ENCODE measurements at regions not wholly inside any gene's neighbourhood (a gene's known extent, or its start where the extent isn't known, plus 50 kb on each side); places are given as distances from the start of the nearest gene placed in this dataset.
"Not testable (repeated sequence)": the region's sequence is repeated elsewhere in the genome, so short reads cannot be mapped to it uniquely, and the experiment has no call there.

DNA sequence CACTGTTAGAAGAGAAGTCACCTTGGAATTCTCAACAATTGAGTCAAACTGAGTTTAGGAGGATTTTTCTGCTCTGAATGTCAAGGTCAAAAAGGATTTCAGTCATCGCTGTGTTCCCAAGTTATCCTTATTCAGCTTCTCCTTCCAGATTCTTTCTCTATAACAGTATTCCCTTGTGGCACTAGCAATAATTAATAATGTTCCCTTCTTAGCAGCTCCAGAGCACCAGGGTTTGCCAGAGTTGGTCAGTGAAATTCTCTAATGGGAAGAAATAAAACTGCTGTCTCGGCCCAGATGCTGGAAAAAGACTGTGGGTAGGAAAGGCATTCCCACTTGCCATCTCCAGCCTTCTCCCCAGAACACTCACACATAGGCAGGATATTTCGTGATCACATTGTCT is 836.0 kb upstream of the PIK3C3 start:
- DNase-seq, result no peak

DNA sequence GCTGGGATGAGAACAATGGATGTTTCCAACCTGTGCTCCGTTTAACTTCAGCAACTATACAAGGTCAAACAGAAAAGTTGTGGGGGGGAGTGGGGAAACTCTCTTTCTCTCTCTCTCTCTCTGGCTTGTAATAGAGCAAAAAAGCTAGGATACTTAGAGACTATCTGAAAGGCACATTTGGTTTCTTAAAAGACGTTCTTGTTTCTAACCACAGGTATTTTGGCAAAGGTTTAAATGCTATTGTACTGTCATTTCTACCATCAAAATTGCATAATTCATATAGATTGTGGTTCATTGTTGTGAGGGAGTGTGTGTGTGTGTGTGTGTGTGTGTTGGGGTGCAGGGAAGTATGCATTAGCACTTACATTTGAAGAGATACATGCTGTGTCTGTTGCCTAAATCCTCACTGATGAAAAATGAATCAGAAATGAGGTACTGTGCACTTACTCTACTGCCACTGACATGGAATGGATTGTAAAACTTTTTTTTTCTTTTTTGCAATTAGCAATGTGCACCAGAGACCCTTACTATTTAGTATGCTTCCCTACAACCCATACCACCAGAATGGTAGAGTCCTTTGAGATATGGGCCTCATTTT is 841.0 kb upstream of the PIK3C3 start:
- DNase-seq, result no peak

- no peak for DNase-seq
Measured at GRCh38 chr18:41099451-41099850, 855.6 kb upstream of the PIK3C3 start.

GRCh38 chr18:41096504-41096903 is 858.5 kb upstream of the PIK3C3 start:
- DNase-seq, result no peak

DNA sequence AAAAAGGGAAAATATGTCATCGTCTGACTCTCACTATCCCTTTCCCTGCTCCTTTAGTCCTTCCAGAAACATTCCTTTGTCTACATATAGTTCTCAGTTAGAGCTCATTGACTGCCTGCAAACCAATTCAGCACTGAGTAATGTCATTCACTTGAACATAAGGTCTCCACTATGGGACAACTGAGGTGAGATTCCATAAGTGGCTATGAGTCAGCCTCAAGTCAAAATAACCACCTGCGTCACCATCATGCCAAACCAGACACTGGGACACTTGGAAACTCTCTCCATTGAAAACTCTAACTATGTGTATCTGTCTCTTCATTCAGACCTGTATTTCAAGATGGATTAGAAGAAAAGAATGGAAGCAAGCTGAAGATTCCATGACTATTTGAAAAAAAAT is 878.0 kb upstream of the PIK3C3 start:
- no peak for DNase-seq

DNA sequence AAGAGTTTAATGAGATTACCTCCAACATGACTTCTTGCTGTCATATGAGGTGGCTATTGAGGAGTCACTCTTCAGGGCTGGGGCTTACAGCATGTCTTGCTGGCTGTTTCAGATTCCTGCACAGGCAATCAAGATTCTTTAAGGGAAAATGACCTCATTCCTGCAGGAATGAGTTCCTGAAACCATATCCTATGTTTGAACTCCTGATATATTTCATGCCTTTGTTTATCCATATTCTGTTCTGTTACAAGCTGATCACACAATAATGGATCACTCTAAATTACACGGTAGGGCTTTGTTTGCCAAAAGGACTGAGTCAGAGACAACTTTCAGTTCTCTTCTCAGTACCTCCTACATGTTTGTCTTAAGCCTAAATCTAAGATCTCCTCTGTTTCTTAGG is 879.8 kb upstream of the PIK3C3 start:
- DNase-seq, result no peak

DNA sequence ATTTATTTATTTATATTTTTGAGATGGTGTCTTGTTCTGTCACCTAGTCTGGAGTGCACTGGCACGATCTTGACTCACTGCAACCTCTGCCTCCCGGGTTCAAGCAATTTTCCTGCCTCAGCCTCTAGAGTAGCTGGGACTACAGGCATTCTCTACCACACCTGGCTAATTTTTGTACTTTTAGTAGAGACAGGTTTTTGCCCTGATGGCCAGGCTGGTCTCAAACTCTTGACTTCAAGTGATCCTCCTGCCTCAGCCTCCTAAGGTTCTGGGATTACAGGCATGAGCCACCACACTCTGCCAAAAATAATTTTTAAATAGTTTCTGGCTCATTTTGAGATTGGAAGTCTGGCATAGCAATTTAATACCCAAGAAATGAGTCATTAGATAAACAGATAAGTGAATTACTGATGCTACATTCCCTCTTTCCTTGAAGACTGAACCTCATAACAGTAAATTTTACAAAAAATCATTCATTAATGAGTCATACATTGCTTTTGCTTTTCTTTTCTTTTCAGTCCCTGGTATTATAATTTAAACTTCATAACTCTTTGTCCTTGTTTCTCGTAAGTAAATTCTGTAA is 881.6 kb upstream of the PIK3C3 start:
- DNase-seq, result no peak

DNA sequence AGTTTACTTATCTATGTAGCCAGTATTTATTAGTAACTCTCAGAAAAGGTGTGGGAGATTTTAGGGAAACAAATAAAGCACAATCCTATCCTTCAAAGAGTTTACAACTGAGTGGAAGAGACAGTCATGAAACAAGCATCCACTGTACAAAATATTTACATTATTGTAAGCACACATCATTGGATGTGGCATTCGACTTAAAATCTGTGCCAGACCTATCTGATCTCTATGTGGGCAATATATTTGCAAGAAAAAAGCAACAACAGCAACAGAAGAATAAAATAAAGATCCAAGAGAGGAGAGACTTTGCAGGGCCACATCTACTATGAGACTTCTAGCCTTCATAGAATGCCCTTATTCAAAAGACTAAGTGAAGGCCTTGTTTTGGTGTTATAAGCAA is 882.1 kb upstream of the PIK3C3 start:
- DNase-seq, result no peak

- no peak for DNase-seq
Measured at GRCh38 chr18:41071826-41072225, 883.2 kb upstream of the PIK3C3 start.

- no peak for DNase-seq
Measured at GRCh38 chr18:41069167-41069566, 885.9 kb upstream of the PIK3C3 start.

DNA sequence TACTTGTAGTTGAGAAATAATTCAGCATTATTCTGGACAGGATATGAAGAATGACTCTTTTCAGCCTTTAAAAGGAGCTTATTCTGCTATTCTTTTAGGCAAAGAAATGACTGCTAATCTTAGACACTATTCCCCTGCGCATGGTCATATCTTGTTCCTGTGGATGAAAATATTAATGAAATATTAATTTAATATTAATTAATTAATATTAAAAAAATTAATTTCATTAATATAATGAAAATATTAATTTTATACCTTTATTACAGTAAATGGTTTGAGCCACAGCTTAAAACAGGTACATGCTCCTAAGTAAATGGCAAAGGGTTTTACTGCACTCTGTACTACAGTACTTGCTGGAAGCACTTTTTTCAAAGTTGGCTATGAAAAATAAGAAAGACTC is 890.1 kb upstream of the PIK3C3 start:
- DNase-seq, result no peak

GRCh38 chr18:41060967-41061366 is 894.1 kb upstream of the PIK3C3 start:
- no peak for DNase-seq

DNA sequence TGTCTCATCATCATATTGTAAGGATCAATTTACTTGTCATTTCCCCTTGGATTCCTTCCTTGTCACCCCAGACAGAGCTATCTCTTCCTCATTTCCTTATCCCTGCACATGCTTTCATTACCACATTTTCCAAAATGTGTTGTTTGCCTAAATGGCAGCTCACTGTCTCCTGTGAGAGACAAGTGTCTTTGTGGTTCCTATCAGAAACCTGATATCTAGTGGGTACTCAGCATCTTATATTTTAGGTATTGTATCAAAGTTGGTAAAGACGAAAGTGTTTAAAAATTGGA is 896.0 kb upstream of the PIK3C3 start:
- no peak for DNase-seq

- no peak for DNase-seq
Measured at GRCh38 chr18:41058351-41059125, 896.5 kb upstream of the PIK3C3 start.

- DNase-seq, result no peak
Measured at GRCh38 chr18:41052625-41053024, 902.4 kb upstream of the PIK3C3 start.

GRCh38 chr18:41046250-41046649 is 908.8 kb upstream of the PIK3C3 start:
- not testable (repeated sequence) for DNase-seq

DNA sequence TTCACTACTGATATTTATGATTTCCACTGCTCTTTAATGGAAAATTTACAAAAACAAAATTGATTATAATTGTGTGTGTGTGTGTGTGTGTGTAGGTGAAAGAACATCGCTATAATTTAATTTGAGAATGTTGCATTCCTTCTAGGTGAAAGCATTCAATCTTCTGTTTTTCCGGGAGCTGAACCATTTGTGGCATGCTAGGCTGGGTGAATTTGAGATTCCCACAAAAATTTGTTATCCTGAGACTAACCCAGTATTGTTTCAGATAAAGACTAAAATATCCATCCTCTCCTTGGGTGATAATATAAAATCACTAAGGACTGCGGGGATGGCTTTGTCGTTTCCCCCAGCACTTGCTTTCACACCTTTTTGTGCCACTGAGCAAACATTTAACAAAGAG is 911.2 kb upstream of the PIK3C3 start:
- no peak for DNase-seq

GRCh38 chr18:41042866-41043265 is 912.2 kb upstream of the PIK3C3 start:
- no peak for DNase-seq

DNA sequence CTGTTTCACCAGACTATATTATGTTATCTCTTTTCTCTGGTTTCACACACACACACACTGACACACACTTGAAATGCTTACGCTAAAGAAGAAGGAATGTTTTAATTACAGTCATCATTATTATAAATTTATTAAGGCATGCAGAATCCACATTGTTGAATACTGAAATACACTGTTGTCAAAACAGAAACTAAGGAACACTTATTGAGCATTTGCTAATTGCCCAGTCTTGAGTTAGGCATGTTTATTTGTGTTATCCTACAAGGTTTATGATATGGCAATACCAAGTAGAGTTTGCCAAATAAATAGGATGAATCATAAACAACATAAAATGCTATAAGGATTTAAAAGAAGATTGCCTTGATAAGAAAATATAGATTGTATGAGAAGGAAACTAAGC is 917.0 kb upstream of the PIK3C3 start:
- no peak for DNase-seq

GRCh38 chr18:41036346-41036745 is 918.7 kb upstream of the PIK3C3 start:
- no peak for DNase-seq

GRCh38 chr18:41034413-41034812 is 920.6 kb upstream of the PIK3C3 start:
- no peak for DNase-seq

GRCh38 chr18:41025666-41026065 is 929.4 kb upstream of the PIK3C3 start:
- DNase-seq, result no peak

GRCh38 chr18:41024792-41025191 is 930.2 kb upstream of the PIK3C3 start:
- DNase-seq, result no peak

DNA sequence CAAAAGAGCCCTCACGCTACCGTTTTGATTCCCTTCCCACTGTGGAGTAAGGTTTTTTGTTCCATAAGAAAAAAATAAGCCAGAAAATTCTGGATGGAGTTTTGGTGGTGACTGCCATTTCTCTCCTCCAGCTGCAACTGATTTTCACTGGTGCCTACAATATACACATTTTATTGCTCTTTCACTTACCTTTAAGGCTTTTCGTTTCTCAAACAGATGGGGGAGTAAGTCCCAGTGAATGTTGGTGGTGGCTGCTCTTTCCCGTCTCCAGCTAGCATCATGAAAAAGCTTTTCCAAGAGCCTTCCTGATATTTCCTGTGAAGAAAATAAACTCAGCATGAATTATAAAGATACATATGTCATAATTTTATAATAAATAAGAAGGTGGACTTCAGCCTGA is 932.5 kb upstream of the PIK3C3 start:
- DNase-seq, result no peak

DNA sequence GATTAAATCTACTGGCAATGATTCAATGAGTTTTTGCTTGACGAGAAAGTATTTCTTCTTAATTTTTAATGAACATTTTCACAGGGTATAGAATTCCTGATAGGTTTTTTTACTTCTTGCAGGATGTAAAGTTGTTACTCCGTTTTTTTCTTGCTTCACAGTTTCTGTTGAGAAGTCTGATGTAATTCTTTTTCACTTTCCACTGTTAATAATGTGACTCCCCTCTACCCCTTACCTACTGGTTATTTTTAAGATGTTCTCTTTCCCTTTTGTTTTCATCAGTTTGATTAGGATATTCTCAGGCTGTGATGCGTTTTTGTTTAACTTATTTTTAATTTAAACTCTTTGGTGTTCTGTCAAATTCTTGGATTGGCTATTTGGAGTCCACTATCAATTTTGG is 933.9 kb upstream of the PIK3C3 start:
- DNase-seq, result no peak

Data from NCI-H187 (cell line).